MCF 10A (cell line): ENCODE measurements at regions not wholly inside any gene's neighbourhood (a gene's known extent, or its start where the extent isn't known, plus 50 kb on each side); places are given as distances from the start of the nearest gene placed in this dataset.

ENCODE experiments used
- BruUV-seq: library from RNA; stranded (reverse); fragments of 400-500 nt; replicated peaks from 2 replicates; lab custom pipeline; 2021; lab: Mats Ljungman, UMichigan
- CTCF ChIA-PET: fragments of 300-600 bp; sonication (Branson Sonifier 250); formaldehyde crosslinking; extraction: SDS; loops from one replicate; lab custom pipeline; 2021; ENCODE audit warnings: antibody characterized with exemption, inconsistent platforms; lab: Yijun Ruan, JAX
- POLR2A ChIA-PET: fragments of 300-600, 350-650 bp; sonication (Branson Sonifier 250); formaldehyde crosslinking; extraction: SDS; loops from one replicate; lab custom pipeline; 2020; ENCODE audit warnings: antibody characterized with exemption, inconsistent platforms; lab: Yijun Ruan, JAX
- DNase-seq: peaks from one replicate; pipeline ENCODE4 v3.0.0-alpha.2; 2018; ENCODE audit not compliant: unreplicated experiment
- H3K27ac Mint-ChIP-seq: one replicate; pipeline ENCODE4 v1.8.0; 2022; ENCODE audit warnings: mild to moderate bottlenecking, low read depth, mixed read lengths; ENCODE audit not compliant: unreplicated experiment
- H3K27me3 Mint-ChIP-seq: one replicate; pipeline ENCODE4 v1.8.0; 2022; ENCODE audit warnings: mixed read lengths; ENCODE audit not compliant: insufficient read depth, unreplicated experiment
- H3K36me3 Mint-ChIP-seq: one replicate; pipeline ENCODE4 v1.8.0; 2022; ENCODE audit warnings: mild to moderate bottlenecking, moderate library complexity, mixed read lengths; ENCODE audit not compliant: insufficient read depth, unreplicated experiment
- H3K4me1 Mint-ChIP-seq: one replicate; pipeline ENCODE4 v1.8.0; 2022; ENCODE audit warnings: mixed read lengths; ENCODE audit not compliant: insufficient read depth, unreplicated experiment
- H3K4me3 Mint-ChIP-seq: one replicate; pipeline ENCODE4 v1.8.0; 2022; ENCODE audit warnings: mild to moderate bottlenecking, moderate library complexity, mixed read lengths; ENCODE audit not compliant: unreplicated experiment
- H3K9me3 Mint-ChIP-seq: one replicate; pipeline ENCODE4 v1.8.0; 2022; ENCODE audit warnings: mixed read lengths; ENCODE audit not compliant: unreplicated experiment
- CTCF ChIP-seq: fragments of 200-600 bp; IDR thresholded peaks from one replicate; pipeline ENCODE4 v1.8.0; 2022; ENCODE audit warnings: antibody characterized with exemption, mild to moderate bottlenecking; ENCODE audit not compliant: unreplicated experiment
- intact Hi-C: fragments of 100-400 bp; cut with micrococcal nuclease; formaldehyde crosslinking; loops from 2 replicates; pipeline ENCODE4 v1.14.1; 2022

GRCh38 chr1:82472489-82473131 is 671.9 kb downstream of the ADGRL2 start:
- no peak for TF ChIP-seq CTCF
- Mint-ChIP-seq H3K27ac (no peak overlapping the region), H3K4me3 (no peak overlapping the region), H3K9me3 (no peaks in the 10 kb centered on the region), H3K27me3 (no peaks in the 10 kb centered on the region), H3K36me3 (no peaks in the 10 kb centered on the region), H3K4me1 (no peaks in the 10 kb centered on the region)
- no peak for DNase-seq
- intact Hi-C loops: no loop called here
- ChIA-PET POLR2A (interaction anchor here (1.0 kb wide), 1 partner anchor 245 kb away, joined by 3 read pairs; no protein-coding TSS in a partner anchor), CTCF (no interaction called here)
- no TSS peak for BruUV-seq

GRCh38 chr1:82466891-82467290 is 666.2 kb downstream of the ADGRL2 start:
- intact Hi-C loops: no loop called here
- Mint-ChIP-seq H3K9me3 (no peaks in the 10 kb centered on the region), H3K27me3 (no peaks in the 10 kb centered on the region), H3K36me3 (no peaks in the 10 kb centered on the region), H3K27ac (no peak overlapping the region), H3K4me1 (no peaks in the 10 kb centered on the region), H3K4me3 (no peak overlapping the region)
- POLR2A ChIA-PET: no interaction called here
- no TSS peak for BruUV-seq
- CTCF ChIA-PET: no interaction called here
- TF ChIP-seq CTCF: no peak
- DNase-seq: no peak

GRCh38 chr1:82466416-82466815 is 665.7 kb downstream of the ADGRL2 start:
- no peaks in the 10 kb centered on the region for H3K36me3 Mint-ChIP-seq
- no peaks in the 10 kb centered on the region for H3K4me1 Mint-ChIP-seq
- H3K27me3 Mint-ChIP-seq: no peaks in the 10 kb centered on the region
- no peak for TF ChIP-seq CTCF
- BruUV-seq: no TSS peak
- intact Hi-C loops: no loop called here
- DNase-seq: no peak
- H3K9me3 Mint-ChIP-seq: no peaks in the 10 kb centered on the region
- H3K4me3 Mint-ChIP-seq: no peak overlapping the region
- no peak overlapping the region for H3K27ac Mint-ChIP-seq
- POLR2A ChIA-PET: no interaction called here
- CTCF ChIA-PET: interaction anchor here (0.6 to 1.2 kb wide), 4 partner anchors 30 to 614 kb away, joined by 3 to 5 read pairs (median 4); no protein-coding TSS in a partner anchor

GRCh38 chr1:82465024-82465423 is 664.3 kb downstream of the ADGRL2 start:
- no peaks in the 10 kb centered on the region for H3K4me1 Mint-ChIP-seq
- intact Hi-C loops: no loop called here

More at GRCh38 chr1:82465024-82465423, 664.3 kb downstream of the ADGRL2 start:
- no peak overlapping the region for H3K27ac Mint-ChIP-seq
- no peaks in the 10 kb centered on the region for H3K36me3 Mint-ChIP-seq
- TF ChIP-seq CTCF: no peak
- H3K9me3 Mint-ChIP-seq: no peaks in the 10 kb centered on the region
- DNase-seq: no peak
- H3K27me3 Mint-ChIP-seq: no peaks in the 10 kb centered on the region
- ChIA-PET CTCF (interaction anchor here (0.7 kb wide), 1 partner anchor 375 kb away, joined by 3 read pairs; no protein-coding TSS in a partner anchor), POLR2A (no interaction called here)
- no TSS peak for BruUV-seq
- H3K4me3 Mint-ChIP-seq: no peak overlapping the region
